Mucosa of gallbladder (tissue), 1 donor: ENCODE measurements at regions not wholly inside any gene's neighbourhood (a gene's known extent, or its start where the extent isn't known, plus 50 kb on each side); places are given as distances from the start of the nearest gene placed in this dataset.

Experiments
- DNase-seq: peaks from one replicate; pipeline ENCODE4 v3.0.0-alpha.2; 2020; ENCODE audit warnings: low spot score
- donor health status: DM: no; HTN: no; CAD: no.

GRCh38 chr4:53815281-53815680 is 224.0 kb upstream of the LNX1 start:
- DNase-seq = no peak

GRCh38 chr4:53813998-53814397 is 222.7 kb upstream of the LNX1 start:
- no peak for DNase-seq

DNA sequence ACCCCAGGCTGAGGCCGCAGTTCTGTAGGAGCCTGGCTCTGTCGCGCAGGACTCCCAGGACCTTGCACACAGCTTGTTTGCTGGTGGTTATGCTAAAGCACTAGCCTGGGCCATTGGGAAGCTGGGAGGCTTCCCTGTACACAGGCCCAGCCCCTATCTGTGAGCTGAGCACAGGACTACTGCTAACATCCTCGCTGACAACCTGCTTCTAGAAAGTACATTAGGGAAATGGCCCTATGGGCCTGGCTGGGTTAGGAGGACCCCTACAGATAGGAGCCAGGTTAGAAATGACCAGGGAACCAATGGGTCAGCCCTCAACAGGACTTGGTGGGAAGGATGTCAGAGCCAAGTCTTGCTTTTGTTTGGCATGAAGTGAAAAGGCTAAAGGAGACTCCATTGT is 219.4 kb upstream of the LNX1 start:
- DNase-seq = no peak

- no peak for DNase-seq
These were observed 218.5 kb upstream of the LNX1 start for GRCh38 chr4:53809816-53810215.

DNA sequence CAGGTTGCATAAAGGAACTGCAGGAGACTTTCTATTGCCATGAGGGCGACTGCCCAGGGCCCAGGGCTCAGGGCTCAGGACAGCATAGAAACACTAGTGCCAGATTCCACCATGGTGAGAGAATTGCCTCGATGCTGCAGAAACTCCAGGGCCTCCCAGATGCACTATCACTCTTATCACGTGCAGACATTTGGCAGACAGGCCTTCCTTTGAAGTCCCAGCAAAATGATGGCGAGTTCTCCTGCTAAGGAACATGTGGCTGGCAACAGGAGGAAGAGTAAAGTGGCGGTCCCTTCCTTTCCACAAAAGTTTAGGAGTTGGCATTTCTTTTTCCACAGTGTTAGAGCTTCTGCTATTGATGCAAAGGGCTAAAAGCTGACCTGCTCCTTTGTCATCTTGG is 214.0 kb upstream of the LNX1 start:
- DNase-seq = no peak

GRCh38 chr4:53804719-53805118 is 213.4 kb upstream of the LNX1 start:
- DNase-seq = peak; percentile 52

GRCh38 chr4:53802500-53802899 is 211.2 kb upstream of the LNX1 start:
- no peak for DNase-seq

DNA sequence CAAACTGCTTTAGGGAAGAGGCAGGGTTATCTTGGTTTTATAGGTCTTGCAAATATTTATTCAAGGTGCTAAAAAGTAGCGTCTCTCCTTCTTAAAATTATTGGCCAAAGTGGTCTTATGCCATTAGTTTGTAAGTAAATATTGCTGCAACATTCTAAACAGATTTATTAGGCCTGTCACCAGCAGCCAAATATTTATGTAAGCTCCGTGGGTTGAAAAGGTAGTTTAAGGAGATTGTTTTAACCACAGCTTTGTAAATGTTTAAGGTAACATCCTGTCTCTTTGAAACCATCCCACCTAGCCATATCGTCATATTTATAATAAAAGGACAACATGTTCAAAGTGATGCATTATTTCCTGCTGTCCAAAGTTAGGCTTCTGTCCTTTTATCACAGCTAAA is 210.1 kb upstream of the LNX1 start:
- no peak for DNase-seq

DNA sequence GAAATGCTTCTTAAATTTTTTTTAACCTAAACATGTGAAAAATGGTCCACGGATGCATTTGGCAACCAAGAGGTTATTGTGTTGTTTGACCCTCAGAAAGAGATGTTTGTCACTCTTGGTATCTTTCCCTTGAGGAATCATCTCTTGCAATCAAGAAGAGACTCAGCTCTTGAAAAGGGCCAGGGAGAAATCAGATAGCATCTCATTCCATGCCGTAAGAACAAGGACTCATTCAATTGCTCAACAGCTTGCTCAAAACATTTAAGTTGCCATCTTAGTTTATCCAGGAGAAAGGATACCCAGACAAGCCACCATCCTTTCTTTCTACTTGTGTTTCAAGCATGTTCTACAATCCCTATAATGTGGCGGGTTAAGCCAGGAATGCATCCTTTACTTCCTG is 209.5 kb upstream of the LNX1 start:
- no peak for DNase-seq

- DNase-seq = no peak
These were observed 201.8 kb upstream of the LNX1 start for GRCh38 chr4:53793096-53793495.

GRCh38 chr4:53790286-53790685 is 199.0 kb upstream of the LNX1 start:
- no peak for DNase-seq

DNA sequence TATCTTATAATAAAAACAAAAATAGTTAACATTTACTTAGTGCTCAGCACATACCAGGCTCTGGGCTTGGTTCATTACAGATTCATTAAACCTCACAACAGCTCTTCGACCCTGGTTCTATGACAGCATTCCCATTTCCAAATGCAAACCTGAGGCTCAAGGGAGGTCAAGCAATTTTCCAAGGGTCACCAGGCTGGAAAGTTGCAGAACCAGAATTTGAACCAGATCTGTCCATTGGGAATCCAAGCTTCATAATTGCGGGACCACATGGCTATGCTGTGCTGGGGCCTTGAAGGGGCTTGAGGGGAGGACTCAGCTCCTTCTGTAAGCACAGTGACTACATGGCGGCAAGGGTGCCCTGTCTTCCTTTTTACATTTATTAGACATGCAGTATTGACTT is 197.3 kb upstream of the LNX1 start:
- no peak for DNase-seq

DNA sequence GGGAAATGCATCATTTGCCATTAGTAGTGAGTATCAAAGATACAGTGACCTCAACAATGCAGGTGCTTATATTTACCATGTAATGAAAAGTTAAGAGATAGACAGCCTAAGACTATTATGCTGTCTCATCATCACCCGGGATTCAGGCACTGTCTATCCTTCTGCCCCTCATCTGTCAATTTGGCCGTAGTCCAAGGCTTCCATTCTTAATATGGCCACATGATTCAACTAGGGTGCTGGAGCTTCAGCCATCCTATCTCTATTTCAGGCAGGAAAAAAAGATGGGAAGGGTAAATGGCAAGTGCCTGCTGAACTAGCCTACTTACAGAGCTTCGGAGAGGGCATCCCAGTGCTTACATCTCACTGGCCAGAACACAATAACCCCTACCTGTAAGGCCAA is 196.7 kb upstream of the LNX1 start:
- no peak for DNase-seq

GRCh38 chr4:53786632-53787031 is 195.3 kb upstream of the LNX1 start:
- DNase-seq = peak; percentile 43

DNA sequence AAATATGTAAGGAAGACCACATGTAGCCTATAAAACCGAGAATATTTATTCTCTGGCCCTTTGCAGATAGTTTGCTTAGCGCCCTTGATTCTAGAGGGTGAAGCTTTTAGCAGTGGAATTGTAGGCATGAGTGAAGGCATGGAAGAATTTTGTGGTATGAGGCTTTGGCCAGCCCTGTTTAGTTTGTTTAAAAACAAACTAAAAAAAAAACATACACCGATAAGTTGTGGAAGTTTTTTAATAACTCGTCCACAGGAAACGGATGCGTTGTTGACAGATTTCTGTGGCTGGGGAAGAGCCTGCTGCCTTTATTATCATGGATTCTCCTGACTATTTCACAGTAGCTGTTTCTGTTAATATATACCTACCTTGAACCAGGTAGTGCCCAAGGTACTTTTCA is 194.7 kb upstream of the LNX1 start:
- no peak for DNase-seq

DNA sequence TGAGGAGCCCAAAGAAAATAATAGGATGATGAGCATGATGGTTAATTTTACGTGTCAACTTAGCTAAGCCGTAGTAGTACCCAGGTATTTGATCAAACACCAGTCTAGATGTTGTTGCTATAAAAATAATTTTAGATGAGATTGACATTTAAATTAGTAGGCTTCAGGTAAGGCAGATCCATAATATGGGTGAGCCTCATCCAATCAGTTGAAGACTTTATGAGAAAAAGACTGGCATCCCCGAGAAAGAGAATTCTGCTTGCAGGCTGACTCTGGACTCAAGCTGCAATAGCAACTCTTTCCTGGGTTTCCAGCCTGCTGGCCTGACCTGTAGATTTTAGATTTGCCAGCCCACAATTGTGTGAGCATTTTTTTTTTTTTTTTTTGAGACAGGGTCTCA is 192.8 kb upstream of the LNX1 start:
- DNase-seq = no peak

DNA sequence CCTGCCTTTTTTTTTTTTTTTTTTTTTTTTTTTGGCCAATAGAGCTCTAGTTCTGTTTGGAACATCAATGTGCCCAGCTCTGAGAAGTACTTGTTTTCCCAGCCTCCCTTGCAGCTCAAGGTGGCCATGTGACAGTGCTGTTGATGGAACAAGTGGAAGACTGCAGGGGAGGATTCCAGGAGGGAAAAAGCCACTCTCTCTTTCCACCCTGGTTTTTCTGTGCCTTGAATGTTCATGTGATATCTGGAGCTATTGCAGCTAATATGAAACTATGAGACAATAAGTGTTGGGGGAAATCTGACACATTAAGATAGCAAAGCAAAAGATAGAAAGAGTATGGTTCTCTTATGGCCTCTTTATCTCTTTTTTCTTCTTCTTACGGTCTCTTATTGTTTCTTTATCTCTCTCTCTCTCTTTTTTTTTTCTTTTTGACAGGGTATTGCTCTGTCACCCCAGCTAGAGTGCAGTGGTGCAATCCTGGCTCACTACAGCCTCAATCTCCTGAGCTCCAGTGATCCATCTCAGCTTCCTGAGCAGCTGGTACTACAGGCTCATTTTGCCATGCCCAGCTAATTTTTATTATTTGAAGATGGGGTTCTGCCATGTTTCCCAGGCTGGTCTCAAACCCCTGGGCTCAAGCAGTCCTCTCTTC is 192.0 kb upstream of the LNX1 start:
- no peak for DNase-seq

DNA sequence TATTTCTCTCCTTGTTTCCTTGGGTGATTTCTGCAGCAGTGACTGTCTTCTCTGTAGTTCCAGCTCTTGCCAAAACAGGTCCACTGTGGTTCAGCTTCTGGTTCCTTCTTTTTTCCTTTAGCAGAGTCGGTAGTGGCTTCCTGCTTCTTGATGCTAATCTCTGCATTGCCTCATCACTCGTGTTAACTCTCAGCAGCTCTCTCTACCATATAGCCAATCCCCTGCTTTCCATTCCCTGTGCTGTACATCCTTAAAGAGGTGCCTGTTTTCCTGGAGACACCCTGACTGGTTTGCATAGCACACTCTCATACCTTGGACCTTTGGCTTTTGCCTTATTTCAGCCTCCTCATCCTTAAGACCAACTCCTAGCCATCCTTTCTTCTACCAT is 191.2 kb upstream of the LNX1 start:
- no peak for DNase-seq

- DNase-seq = no peak
These were observed 190.6 kb upstream of the LNX1 start for GRCh38 chr4:53781629-53782457.

- DNase-seq = no peak
These were observed 189.6 kb upstream of the LNX1 start for GRCh38 chr4:53780736-53781400.

GRCh38 chr4:53779025-53779424 is 187.7 kb upstream of the LNX1 start:
- DNase-seq = no peak

DNA sequence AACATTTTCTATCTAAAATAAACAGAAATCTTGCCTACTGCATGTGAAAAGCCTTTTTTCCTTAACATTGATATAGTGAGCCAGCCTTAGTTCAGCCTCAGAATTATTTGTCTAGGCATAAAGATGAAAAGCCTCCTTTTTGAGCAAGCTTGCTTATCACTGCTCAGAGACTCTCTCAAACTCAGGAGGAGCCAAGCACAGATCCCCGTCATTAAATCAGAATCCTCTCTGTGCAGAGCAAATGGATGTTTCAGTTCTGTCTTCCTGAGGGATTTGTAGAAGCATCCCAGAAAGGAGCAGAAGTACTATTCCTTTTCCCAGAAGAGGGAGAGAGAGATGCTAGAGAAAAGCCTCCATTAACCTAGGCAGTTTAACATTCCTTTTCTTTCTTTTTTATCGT is 186.9 kb upstream of the LNX1 start:
- DNase-seq = no peak
